SKM-1 (cell line): ENCODE measurements at regions not wholly inside any gene's neighbourhood (a gene's known extent, or its start where the extent isn't known, plus 50 kb on each side); places are given as distances from the start of the nearest gene placed in this dataset.
"Not testable (repeated sequence)": the region's sequence is repeated elsewhere in the genome, so short reads cannot be mapped to it uniquely, and the experiment has no call there.

Source experiments
- DNase-seq: peaks from one replicate; lab custom pipeline; 2025; ENCODE audit not compliant: unreplicated experiment; lab: John Stamatoyannopoulos, UW

DNA sequence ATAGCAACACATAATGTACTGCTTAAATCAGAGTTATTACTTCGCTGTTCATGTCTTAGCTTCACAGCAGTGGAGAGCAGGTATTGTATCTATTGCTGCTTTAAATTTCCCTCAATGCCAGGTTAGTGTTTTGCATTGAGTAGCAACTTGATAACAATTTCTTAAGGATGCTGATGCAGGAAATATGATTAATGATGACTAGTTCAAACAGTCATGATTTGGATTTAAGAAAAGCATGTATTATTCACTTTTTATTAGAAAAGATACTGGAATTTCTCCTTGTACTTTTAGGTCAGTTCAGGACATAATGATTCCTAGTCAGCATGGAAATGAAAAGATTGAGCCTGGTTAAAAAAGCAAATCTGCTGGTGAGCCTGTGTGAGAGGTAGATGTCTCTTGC is 67.2 kb upstream of the ARHGAP29 start:
- no peak for DNase-seq

DNA sequence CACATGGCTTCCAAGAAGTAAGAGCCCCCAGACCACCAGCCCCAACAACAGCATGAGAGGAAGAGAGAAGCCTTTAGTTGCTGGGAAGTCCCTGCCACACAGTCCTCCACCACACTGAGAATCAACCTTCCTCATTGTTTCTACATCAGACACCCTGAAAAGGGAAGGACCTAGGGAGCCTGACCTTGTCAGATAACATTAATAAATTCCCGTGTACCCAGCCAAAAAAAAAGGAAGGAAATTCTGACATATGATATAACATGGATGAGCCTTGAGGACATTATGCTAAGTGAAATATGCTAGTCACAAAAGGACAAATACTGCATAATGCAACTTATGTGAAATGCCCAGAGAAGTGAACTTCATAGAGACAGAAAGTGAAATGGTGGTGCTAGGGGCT is 65.6 kb upstream of the ARHGAP29 start:
- peak; percentile 64 for DNase-seq

DNA sequence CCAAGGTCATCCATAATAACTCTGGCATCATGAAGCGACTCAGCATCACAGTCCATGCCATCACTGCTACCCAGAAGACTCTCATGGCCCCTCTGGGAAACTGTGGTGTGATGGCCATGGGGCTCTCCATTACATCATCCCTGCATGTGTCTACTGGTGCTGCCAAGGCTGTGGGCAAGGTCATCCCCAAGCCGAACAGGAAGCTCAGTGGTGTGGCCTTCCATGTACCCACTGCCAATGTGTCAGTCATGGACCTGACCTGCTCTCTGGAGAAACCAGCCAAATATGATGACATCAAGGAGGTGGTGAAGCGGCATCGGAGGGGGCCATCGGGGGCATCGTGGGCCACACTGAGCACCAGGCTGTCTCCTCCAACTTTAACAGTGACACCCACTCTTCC is 65.1 kb upstream of the ARHGAP29 start:
- DNase-seq, result no peak

DNA sequence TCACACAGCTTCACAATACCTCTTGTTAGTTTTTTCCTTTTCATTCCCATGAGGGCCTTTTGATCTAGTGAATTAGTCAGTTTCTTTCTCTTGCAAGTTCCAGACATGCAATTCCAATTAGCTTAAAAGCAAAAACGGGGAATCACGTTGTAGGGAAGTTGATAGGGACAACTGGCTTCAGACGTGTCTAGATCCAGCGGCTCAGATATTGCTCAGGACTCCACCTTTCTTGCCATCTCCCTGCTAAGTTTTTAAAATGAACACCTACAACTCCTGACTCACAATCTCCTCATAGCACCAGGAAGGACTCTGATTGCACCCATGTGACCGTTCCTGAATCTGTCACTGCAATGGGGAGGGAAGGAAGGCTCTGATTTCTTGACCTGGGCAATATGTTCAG is 63.8 kb upstream of the ARHGAP29 start:
- DNase-seq, result no peak

DNA sequence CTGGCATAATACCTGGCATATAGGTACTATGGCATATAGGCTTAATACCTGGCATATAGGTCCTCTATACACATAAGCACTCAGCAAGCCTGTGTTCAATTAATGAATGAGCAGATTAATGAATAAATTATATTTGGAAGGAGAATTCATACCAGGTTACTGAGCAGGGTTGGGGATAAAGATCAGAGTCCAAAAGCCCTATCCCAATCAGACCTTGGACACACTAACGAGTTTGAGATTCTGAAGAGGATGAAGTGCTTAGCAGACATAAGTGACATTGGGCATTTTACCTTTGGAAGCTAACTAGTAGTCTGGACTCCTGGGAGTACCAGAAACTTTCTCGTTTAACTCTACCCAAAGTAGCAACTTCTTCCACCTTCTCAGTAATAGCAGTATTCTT is 63.3 kb upstream of the ARHGAP29 start:
- no peak for DNase-seq

DNA sequence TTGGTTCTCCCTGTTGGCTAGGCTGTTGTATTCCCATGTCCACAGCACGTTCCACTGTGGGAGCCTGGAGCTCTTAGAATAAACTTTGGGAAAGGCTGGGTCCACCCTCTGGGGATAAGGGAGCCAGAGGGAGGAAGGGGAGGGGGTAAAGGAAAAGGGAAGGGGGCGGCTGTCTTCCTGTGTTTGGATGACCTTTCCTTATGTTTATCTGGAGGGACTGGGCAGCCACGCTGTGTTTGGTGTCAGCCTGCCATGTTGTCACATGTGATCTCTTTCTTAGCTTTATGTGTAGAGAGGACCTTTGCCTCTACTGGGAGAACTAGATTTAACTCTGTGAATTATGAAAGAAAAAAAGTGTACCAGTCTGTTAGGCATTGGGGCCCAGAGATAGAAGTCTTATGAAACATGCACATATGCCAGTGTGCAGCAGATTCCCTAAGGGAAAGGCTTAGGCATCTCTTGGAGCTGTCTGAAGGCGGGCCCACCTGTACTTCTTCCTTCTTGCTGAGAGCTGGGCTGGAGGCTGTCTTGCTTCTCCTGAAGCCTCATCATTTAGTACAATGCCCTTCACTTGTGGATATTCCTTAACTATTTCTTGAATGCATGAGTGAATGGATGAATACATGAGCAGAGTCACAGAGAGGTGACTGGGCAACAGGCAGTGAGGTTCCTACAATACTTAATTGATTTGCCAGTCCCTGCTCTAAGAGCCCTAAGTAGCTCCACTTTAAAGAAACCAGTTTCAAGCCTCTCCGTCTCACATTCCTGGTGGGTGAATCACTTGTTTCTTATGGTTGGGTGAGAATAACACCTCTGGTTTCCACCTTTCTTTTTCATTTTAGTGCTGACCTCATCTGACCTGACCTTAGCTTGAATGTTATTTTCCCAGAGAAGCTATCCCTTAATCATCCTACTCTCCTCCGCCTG is 62.5 kb upstream of the ARHGAP29 start:
- DNase-seq, result no peak

DNA sequence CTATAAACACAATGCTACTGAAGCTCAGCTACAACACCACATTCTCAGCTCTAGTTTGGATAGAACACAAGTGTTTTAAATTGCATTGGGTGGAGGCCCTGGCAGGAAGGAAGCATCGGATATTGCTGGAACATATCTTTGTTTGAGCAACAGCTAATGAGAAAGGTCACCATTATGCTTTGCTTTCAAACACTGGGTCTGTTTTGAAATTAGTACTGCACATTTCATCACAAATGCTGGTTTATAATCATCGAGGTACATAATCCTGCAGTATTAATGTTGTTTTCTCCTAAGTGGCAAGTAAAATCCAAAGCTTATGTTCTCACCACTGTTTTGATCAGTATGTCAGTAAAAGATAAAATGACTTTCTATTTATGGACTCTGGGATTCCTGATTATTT is 61.5 kb upstream of the ARHGAP29 start:
- DNase-seq, result peak; percentile 71

DNA sequence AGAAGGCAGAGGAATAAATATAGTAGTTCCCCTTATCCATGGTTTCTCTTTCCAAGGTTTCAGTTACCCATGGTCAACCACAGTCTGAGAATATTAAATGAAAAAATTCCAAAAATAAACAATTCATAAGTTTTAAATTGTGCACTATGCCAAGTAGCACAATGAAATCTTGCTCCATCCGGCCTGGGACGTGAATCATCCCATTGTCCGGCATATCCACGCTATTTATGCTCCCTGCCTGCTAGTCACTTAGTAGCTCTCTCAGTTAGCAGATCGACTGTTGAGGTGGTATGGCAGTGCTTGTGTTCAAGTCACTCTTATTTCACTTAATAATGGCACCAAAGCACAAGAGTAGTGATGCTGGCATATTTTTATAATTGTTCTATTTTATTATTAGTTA is 58.6 kb upstream of the ARHGAP29 start:
- no peak for DNase-seq

DNA sequence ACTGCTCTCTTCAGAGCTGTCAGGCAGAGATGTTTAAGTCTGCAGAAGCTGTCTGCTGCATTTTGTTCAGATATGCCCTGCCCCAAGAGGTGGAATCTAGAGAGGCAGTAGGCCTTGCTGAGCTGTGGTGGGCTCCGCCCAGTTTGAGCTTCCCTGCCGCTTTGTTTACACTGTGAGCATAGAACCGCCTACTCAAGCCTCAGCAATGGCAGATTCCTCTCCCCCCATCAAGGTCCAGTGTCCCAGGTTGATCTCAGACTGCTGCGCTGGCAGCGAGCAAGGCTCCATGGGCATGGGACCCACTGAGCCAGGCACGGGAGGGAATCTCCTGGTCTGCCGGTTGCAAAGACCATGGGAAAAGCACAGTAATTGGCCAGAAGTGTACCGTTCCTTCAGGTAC is 55.6 kb upstream of the ARHGAP29 start:
- DNase-seq, result not testable (repeated sequence)

DNA sequence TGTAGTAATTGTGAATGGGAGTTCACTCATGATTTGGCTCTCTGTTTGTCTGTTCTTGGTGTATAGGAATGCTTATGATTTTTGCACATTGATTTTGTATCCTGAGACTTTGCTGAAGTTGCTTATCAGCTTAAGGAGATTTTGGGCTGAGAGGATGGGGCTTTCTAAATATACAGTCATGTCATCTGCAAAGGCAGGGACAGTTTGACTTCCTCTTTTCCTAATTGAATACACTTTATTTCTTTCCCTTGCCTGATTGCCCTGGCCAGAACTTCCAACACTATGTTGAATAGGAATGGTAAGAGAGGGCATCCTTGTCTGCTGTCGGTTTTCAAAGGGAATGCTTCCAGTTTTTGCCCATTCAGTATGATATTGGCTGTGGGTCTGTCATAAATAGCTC is 51.9 kb upstream of the ARHGAP29 start:
- not testable (repeated sequence) for DNase-seq
